OCI-LY1 (cell line): ENCODE measurements at regions not wholly inside any gene's neighbourhood (a gene's known extent, or its start where the extent isn't known, plus 50 kb on each side); places are given as distances from the start of the nearest gene placed in this dataset.
A peak's percentile ranks its signal among the peaks of the same experiment; 100 is the strongest.

Experiments used
- H2AFZ ChIP-seq: fragments of 200-600 bp; sonication (generic), shearing (Covaris generic); 2 replicates; pipeline ENCODE4 v1.6.0; 2014; ENCODE audit warnings: antibody characterized with exemption, mild to moderate bottlenecking, low read length
- H3F3A ChIP-seq: fragments of 200-600 bp; sonication (generic), shearing (Covaris generic); 2 replicates; pipeline ENCODE4 v1.6.0; 2014; ENCODE audit warnings: mild to moderate bottlenecking, antibody characterized with exemption, low read length, moderate library complexity; ENCODE audit not compliant: insufficient read depth
- H3K27ac ChIP-seq: fragments of 200-600 bp; sonication (generic); 2 replicates; pipeline ENCODE4 v1.5.1; 2014; ENCODE audit warnings: low read length, mixed run types, mild to moderate bottlenecking, low read depth; ENCODE audit not compliant: poor library complexity, severe bottlenecking
- H3K27me3 ChIP-seq: fragments of 200-600 bp; sonication (generic); 2 replicates; pipeline ENCODE4 v1.6.0; 2014; ENCODE audit warnings: antibody characterized with exemption, mild to moderate bottlenecking, low read length, moderate library complexity; ENCODE audit not compliant: insufficient read depth
- H3K36me3 ChIP-seq: fragments of 200-600 bp; sonication (generic); 2 replicates; pipeline ENCODE4 v1.6.1; 2014; ENCODE audit warnings: mild to moderate bottlenecking, antibody characterized with exemption, low read length, moderate library complexity, mixed read lengths; ENCODE audit not compliant: insufficient read depth
- H3K4me1 ChIP-seq: fragments of 200-600 bp; sonication (generic); 2 replicates; pipeline ENCODE4 v1.5.1; 2014; ENCODE audit warnings: mild to moderate bottlenecking, low read length, moderate library complexity; ENCODE audit not compliant: insufficient read depth, severe bottlenecking
- H3K4me2 ChIP-seq: fragments of 200-600 bp; sonication (generic), shearing (Covaris generic); 2 replicates; pipeline ENCODE4 v1.6.1; 2014; ENCODE audit warnings: low read length
- H3K4me3 ChIP-seq: fragments of 200-600 bp; sonication (generic); 2 replicates; pipeline ENCODE4 v1.5.1; 2014; ENCODE audit warnings: low read length, low read depth, mild to moderate bottlenecking, mixed read lengths; ENCODE audit not compliant: poor library complexity, severe bottlenecking
- H3K79me2 ChIP-seq: fragments of 200-600 bp; shearing (Covaris generic); 2 replicates; pipeline ENCODE4 v1.6.1; 2016; ENCODE audit warnings: mixed run types, low read length, mixed read lengths; ENCODE audit not compliant: insufficient read depth
- H3K9ac ChIP-seq: fragments of 200-600 bp; sonication (generic), shearing (Covaris generic); 2 replicates; pipeline ENCODE4 v1.6.1; 2014; ENCODE audit warnings: mild to moderate bottlenecking, low read length, mixed read lengths
- H3K9me2 ChIP-seq: fragments of 200-600 bp; sonication (generic), shearing (Covaris generic); 2 replicates; pipeline ENCODE4 v1.6.1; 2014; ENCODE audit warnings: low read depth, mild to moderate bottlenecking, low read length, mixed read lengths
- H3K9me3 ChIP-seq: fragments of 200-600 bp; shearing (Covaris generic); 2 replicates; pipeline ENCODE4 v1.6.1; 2014; ENCODE audit warnings: low read length, mixed read lengths
- H4K20me1 ChIP-seq: fragments of 200-600 bp; sonication (generic), shearing (Covaris generic); 2 replicates; pipeline ENCODE4 v1.6.0; 2016; ENCODE audit warnings: mild to moderate bottlenecking, low read length; ENCODE audit not compliant: insufficient read depth
- EZH2 ChIP-seq: fragments of 200-600 bp; sonication (generic), shearing (Covaris generic); IDR thresholded peaks from 2 replicates; pipeline ENCODE4 v1.8.0; 2017; ENCODE audit warnings: borderline replicate concordance, mixed run types, mild to moderate bottlenecking, antibody characterized with exemption, low read length, moderate library complexity, mixed read lengths
- TF ChIP-seq, protein P1 (sequence below): fragments of 200-600 bp; sonication (generic), shearing (Covaris generic); IDR thresholded peaks from 2 replicates; pipeline ENCODE4 v1.5.1; 2017; ENCODE audit warnings: mild to moderate bottlenecking, antibody characterized with exemption, low read length, moderate library complexity, mixed read lengths

DNA sequence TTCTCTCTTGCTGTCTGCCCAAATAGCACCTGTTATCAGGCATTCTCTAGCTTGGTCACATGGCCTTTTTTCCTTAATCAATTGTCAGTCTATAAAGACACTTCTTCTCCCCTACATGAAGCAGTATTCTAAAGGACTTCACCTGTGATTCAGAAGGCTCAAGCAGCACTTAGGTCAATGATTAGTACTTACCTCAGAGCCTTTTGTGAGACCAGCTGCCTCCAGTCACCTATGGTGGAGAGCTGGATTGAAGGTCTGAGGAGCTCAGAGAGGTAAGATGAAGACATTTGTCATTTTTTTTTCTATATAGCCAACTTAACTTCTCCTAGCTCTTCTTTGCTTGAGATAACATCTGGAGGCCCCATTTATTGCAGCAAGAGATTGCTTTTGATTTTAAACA lies 278.3 kb upstream of the PCSK5 start:
- H4K20me1 ChIP-seq, result no peaks in the 10 kb centered on the region
- H3K27ac ChIP-seq, result peak overlapping the region; percentile 100
- H3K9me2 ChIP-seq, result no peaks in the 10 kb centered on the region
- no peaks in the 10 kb centered on the region for H3K9me3 ChIP-seq
- no peaks in the 10 kb centered on the region for H3K79me2 ChIP-seq
- H3K9ac ChIP-seq, result peak overlapping the region; percentile 69
- no peak overlapping the region for H2AFZ ChIP-seq
- H3K27me3 ChIP-seq, result no peaks in the 10 kb centered on the region
- H3K4me3 ChIP-seq, result peak overlapping the region; percentile 44
- peaks cover 5% of the 10 kb centered on the region for H3F3A ChIP-seq
- no peak for TF ChIP-seq EZH2
- TF ChIP-seq, protein P1, sequence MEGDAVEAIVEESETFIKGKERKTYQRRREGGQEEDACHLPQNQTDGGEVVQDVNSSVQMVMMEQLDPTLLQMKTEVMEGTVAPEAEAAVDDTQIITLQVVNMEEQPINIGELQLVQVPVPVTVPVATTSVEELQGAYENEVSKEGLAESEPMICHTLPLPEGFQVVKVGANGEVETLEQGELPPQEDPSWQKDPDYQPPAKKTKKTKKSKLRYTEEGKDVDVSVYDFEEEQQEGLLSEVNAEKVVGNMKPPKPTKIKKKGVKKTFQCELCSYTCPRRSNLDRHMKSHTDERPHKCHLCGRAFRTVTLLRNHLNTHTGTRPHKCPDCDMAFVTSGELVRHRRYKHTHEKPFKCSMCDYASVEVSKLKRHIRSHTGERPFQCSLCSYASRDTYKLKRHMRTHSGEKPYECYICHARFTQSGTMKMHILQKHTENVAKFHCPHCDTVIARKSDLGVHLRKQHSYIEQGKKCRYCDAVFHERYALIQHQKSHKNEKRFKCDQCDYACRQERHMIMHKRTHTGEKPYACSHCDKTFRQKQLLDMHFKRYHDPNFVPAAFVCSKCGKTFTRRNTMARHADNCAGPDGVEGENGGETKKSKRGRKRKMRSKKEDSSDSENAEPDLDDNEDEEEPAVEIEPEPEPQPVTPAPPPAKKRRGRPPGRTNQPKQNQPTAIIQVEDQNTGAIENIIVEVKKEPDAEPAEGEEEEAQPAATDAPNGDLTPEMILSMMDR, result no peak
- peaks cover 99% of the 10 kb centered on the region for H3K4me1 ChIP-seq
- peak overlapping the region; percentile 65 for H3K4me2 ChIP-seq
- H3K36me3 ChIP-seq, result no peaks in the 10 kb centered on the region

DNA sequence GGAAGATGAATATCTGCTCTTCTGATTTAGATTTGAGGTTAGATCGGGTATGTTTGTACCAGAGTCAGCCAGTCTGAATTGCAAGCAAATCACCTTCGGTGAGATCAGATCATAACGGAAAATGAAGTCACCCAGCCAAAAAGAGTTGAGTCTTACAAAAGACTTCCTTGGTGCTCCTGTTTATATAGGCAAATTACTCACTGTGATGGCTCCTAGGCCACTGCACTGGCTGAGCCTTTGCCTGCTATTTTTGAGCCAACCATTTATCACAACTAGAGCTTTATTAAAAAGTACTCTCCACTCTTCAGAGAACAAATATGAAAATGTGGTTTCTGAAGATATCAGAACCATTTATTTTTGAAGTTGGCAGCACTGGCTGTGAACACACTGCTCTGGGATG lies 277.7 kb upstream of the PCSK5 start:
- H3K9me3 ChIP-seq, result no peaks in the 10 kb centered on the region
- H3K9me2 ChIP-seq, result no peaks in the 10 kb centered on the region
- H3K4me2 ChIP-seq, result peak overlapping the region; percentile 65

DNA sequence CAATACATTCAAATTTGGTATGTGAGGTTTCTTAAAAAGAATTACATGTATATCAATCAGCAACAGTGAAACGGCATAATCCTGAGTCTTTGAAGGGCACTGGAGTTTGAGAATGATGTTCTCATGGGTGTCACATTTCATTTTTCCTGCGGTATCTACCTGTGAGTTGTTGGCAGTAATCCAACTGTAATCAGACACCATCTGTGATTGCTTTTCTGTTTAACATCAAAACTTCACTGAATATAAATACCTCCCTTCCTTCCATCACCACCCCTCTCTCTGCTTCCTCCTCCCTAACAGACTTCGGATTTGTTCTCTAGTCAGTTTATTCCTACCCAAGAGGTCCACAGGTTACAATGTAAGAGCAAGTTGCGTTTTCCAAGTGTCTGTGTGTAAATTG lies 275.2 kb upstream of the PCSK5 start:
- Histone ChIP-seq H3K27ac (peak overlapping the region; percentile 100), H3K9ac (peak overlapping the region; percentile 20; the same call in 1 of the 2 replicates), H3K27me3 (no peaks in the 10 kb centered on the region), H3K4me2 (peak overlapping the region; percentile 52), H3K4me1 (peaks cover 80% of the 10 kb centered on the region), H2AFZ (no peak overlapping the region), H4K20me1 (no peaks in the 10 kb centered on the region), H3F3A (peaks cover 5% of the 10 kb centered on the region), H3K79me2 (no peaks in the 10 kb centered on the region), H3K36me3 (no peaks in the 10 kb centered on the region), H3K9me2 (no peaks in the 10 kb centered on the region), H3K4me3 (peak overlapping the region; percentile 24), H3K9me3 (no peaks in the 10 kb centered on the region)
- no peak for TF ChIP-seq EZH2

More for the DNA sequence above, 277.7 kb upstream of the PCSK5 start:
- Histone ChIP-seq H3K36me3 (no peaks in the 10 kb centered on the region), H3K27ac (peak overlapping the region; percentile 100), H3F3A (peaks cover 5% of the 10 kb centered on the region), H3K27me3 (no peaks in the 10 kb centered on the region), H4K20me1 (no peaks in the 10 kb centered on the region), H2AFZ (no peak overlapping the region), H3K9ac (peak overlapping the region; percentile 69), H3K4me1 (peaks cover 99% of the 10 kb centered on the region), H3K79me2 (no peaks in the 10 kb centered on the region), H3K4me3 (peak overlapping the region; percentile 44)
- TF ChIP-seq EZH2, result no peak
- TF ChIP-seq, protein P1, result no peak

DNA sequence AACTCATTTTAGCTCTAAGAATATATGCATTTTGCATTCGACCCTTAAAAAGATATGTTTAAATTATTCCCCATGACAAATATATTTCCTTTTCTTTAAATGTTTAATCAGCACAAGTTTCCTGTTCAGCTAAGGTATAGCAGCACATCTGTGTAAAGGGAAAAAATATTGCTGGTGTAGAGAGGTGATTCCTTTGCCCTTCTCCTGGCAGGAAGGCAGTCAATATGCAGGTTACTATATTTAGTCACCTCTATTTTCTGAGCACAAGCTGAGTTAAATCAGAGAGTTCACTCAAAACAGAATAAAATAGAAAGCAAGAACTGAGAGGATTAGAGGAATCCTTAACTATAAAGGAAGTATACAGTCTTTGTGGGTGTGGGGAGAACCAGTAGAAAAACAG lies 274.4 kb upstream of the PCSK5 start:
- Histone ChIP-seq H3K27ac (peak overlapping the region; percentile 100), H3K9ac (no peak overlapping the region; the same call in 1 of the 2 replicates), H3F3A (peaks cover 5% of the 10 kb centered on the region), H3K27me3 (no peaks in the 10 kb centered on the region), H3K4me3 (peak overlapping the region; percentile 24), H3K4me2 (peak overlapping the region; percentile 52), H3K36me3 (no peaks in the 10 kb centered on the region), H3K9me2 (no peaks in the 10 kb centered on the region), H4K20me1 (no peaks in the 10 kb centered on the region), H2AFZ (no peak overlapping the region), H3K79me2 (no peaks in the 10 kb centered on the region), H3K9me3 (no peaks in the 10 kb centered on the region), H3K4me1 (peaks cover 72% of the 10 kb centered on the region)
- no peak for TF ChIP-seq EZH2
- TF ChIP-seq, protein P1, result no peak
